GM23338 (cell line): ENCODE measurements at regions not wholly inside any gene's neighbourhood (a gene's known extent, or its start where the extent isn't known, plus 50 kb on each side); places are given as distances from the start of the nearest gene placed in this dataset.

Source experiments
- ATAC-seq: fragments of 200-7000 bp; cut with Tn5 transposase; 3 replicates; pipeline ENCODE4 v1.9.1; 2020
- DNase-seq: peaks from one replicate; pipeline ENCODE4 v3.0.0-alpha.2; 2015; ENCODE audit warnings: low spot score
- H2AFZ ChIP-seq: fragments of 200-600 bp; sonication (generic); 2 replicates; pipeline ENCODE4 v1.8.0; 2016; ENCODE audit warnings: antibody characterized with exemption, mild to moderate bottlenecking, moderate library complexity
- H3F3A ChIP-seq: fragments of 200-600 bp; sonication (generic); replicated peaks from 2 replicates; pipeline ENCODE4 v1.8.0; 2017; ENCODE audit warnings: antibody characterized with exemption, mixed run types, low read depth
- H3K27ac ChIP-seq: fragments of 200-600 bp; sonication (generic); 2 replicates; pipeline ENCODE4 v1.6.1; 2016; ENCODE audit warnings: low read depth
- H3K27me3 ChIP-seq: fragments of 200-600 bp; sonication (generic); 2 replicates; pipeline ENCODE4 v1.8.0; 2016; ENCODE audit warnings: mild to moderate bottlenecking, mixed run types, moderate library complexity; ENCODE audit not compliant: insufficient read depth
- H3K36me3 ChIP-seq: fragments of 200-600 bp; sonication (generic); 2 replicates; pipeline ENCODE4 v1.8.0; 2016; ENCODE audit warnings: mild to moderate bottlenecking; ENCODE audit not compliant: insufficient read depth
- H3K4me1 ChIP-seq: fragments of 200-600 bp; sonication (generic); 2 replicates; pipeline ENCODE4 v1.8.0; 2016; ENCODE audit warnings: mild to moderate bottlenecking, moderate library complexity; ENCODE audit not compliant: insufficient read depth
- H3K4me2 ChIP-seq: fragments of 200-600 bp; sonication (generic); 2 replicates; pipeline ENCODE4 v1.7.1; 2017; ENCODE audit warnings: mixed run types
- H3K4me3 ChIP-seq: fragments of 200-600 bp; sonication (generic); 2 replicates; pipeline ENCODE4 v1.6.1; 2016; ENCODE audit warnings: mixed run types
- H3K79me2 ChIP-seq: fragments of 200-600 bp; sonication (generic); replicated peaks from 2 replicates; pipeline ENCODE4 v1.8.0; 2017; ENCODE audit warnings: mild to moderate bottlenecking; ENCODE audit not compliant: insufficient read depth
- H3K9me2 ChIP-seq: fragments of 200-600 bp; sonication (generic); 2 replicates; pipeline ENCODE4 v1.8.0; 2017; ENCODE audit not compliant: insufficient read depth
- H4K20me1 ChIP-seq: fragments of 200-600 bp; sonication (generic); replicated peaks from 2 replicates; pipeline ENCODE4 v1.8.0; 2017; ENCODE audit warnings: mild to moderate bottlenecking; ENCODE audit not compliant: insufficient read depth
- H3K27ac Mint-ChIP-seq: 2 replicates; pipeline ENCODE4 v1.8.0; 2020; ENCODE audit warnings: inconsistent platforms, mild to moderate bottlenecking, moderate library complexity, mixed read lengths
- H3K27me3 Mint-ChIP-seq: 3 replicates; pipeline ENCODE4 v1.8.0; 2022; ENCODE audit warnings: low read depth, mild to moderate bottlenecking, moderate library complexity, mixed read lengths, inconsistent platforms; ENCODE audit not compliant: insufficient read depth, poor library complexity
- H3K36me3 Mint-ChIP-seq: 3 replicates; pipeline ENCODE4 v1.8.0; 2021; ENCODE audit warnings: low read depth, mild to moderate bottlenecking, inconsistent platforms, moderate library complexity, mixed read lengths
- H3K4me1 Mint-ChIP-seq: 3 replicates; pipeline ENCODE4 v1.8.0; 2020; ENCODE audit warnings: mild to moderate bottlenecking, inconsistent platforms, mixed read lengths
- H3K4me3 Mint-ChIP-seq: 3 replicates; pipeline ENCODE4 v1.8.0; 2021; ENCODE audit warnings: moderate library complexity, mild to moderate bottlenecking, inconsistent platforms, mixed read lengths
- H3K9me3 Mint-ChIP-seq: 3 replicates; pipeline ENCODE4 v1.8.0; 2020; ENCODE audit warnings: moderate library complexity, mild to moderate bottlenecking, inconsistent platforms, mixed read lengths
- EZH2 ChIP-seq: fragments of 200-600 bp; sonication (generic); IDR thresholded peaks from one replicate; pipeline ENCODE4 v1.8.0; 2017; ENCODE audit warnings: antibody characterized with exemption, mild to moderate bottlenecking, low read depth; ENCODE audit not compliant: unreplicated experiment
- EZH2phosphoT487 ChIP-seq: fragments of 200-600 bp; sonication (generic); IDR thresholded peaks from one replicate; pipeline ENCODE4 v1.8.1; 2018; ENCODE audit warnings: antibody characterized with exemption; ENCODE audit not compliant: unreplicated experiment
- JUNB ChIP-seq: IDR thresholded peaks from one replicate; pipeline ENCODE4 v1.6.1; 2016; ENCODE audit warnings: antibody characterized with exemption; ENCODE audit not compliant: unreplicated experiment
- NANOG ChIP-seq: IDR thresholded peaks from 2 replicates; pipeline ENCODE4 v1.6.1; 2016; ENCODE audit warnings: antibody characterized with exemption, borderline replicate concordance
- POLR2AphosphoS5 ChIP-seq: IDR thresholded peaks from 2 replicates; pipeline ENCODE4 v1.6.1; 2016; ENCODE audit warnings: antibody characterized with exemption, low read depth
- STAT1 ChIP-seq: IDR thresholded peaks from one replicate; pipeline ENCODE4 v1.6.1; 2016; ENCODE audit warnings: antibody characterized with exemption; ENCODE audit not compliant: unreplicated experiment
- ZNF114 ChIP-seq: fragments of 250-450 bp; sonication (Bioruptor Pico); IDR thresholded peaks from 2 replicates; pipeline ENCODE4 v1.5.0; 2020; ENCODE audit warnings: mild to moderate bottlenecking, moderate library complexity
- ZNF331 ChIP-seq: fragments of 250-450 bp; sonication (Bioruptor Pico); IDR thresholded peaks from 2 replicates; pipeline ENCODE4 v1.5.0; 2020; ENCODE audit warnings: low read depth, mild to moderate bottlenecking, moderate library complexity
- TF ChIP-seq, protein P1 (sequence below): IDR thresholded peaks from 2 replicates; pipeline ENCODE4 v1.6.1; 2016; ENCODE audit warnings: antibody characterized with exemption
- TF ChIP-seq, protein P2 (sequence below), 2 experiments: fragments of 200-600 bp in 1 of 2; sonication (generic) in 1 of 2; conservative IDR thresholded peaks; 2 replicates each; pipeline versions ENCODE4 v1.5.1 to v1.6.1; 2016 to 2017; ENCODE audit warnings: antibody characterized with exemption in 2 of 2, low read depth in 2 of 2, mild to moderate bottlenecking in 2 of 2, moderate library complexity in 1 of 2
- TF ChIP-seq, protein P3 (sequence below): IDR thresholded peaks from one replicate; pipeline ENCODE4 v1.6.1; 2018; ENCODE audit warnings: antibody characterized with exemption; ENCODE audit not compliant: unreplicated experiment

DNA sequence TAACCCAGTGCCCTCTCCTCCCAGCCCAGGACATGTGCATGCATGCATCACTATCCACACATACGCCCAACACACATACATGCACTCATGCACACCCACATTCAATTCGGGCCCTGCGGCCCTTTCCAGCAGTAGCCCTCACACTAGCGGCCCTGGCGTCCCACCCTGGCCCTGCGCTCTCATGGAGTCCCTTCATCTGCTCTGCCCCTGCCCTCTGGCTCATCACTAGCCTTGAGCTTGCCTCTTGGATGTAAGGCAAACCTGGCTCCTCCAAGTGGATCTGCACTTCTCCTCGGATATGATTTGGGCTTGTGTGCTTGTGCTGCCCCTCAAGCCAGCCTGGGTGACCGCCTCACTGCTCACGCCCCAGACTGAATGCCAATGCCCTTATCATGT, 147.2 kb downstream of the SEC61B start (continued):
- TF ChIP-seq ZNF114 (CRISPR knock-in tag) (no peak), ZNF331 (CRISPR knock-in tag) (no peak), JUNB (no peak), NANOG (no peak), POLR2AphosphoS5 (no peak)
- TF ChIP-seq, protein P1, sequence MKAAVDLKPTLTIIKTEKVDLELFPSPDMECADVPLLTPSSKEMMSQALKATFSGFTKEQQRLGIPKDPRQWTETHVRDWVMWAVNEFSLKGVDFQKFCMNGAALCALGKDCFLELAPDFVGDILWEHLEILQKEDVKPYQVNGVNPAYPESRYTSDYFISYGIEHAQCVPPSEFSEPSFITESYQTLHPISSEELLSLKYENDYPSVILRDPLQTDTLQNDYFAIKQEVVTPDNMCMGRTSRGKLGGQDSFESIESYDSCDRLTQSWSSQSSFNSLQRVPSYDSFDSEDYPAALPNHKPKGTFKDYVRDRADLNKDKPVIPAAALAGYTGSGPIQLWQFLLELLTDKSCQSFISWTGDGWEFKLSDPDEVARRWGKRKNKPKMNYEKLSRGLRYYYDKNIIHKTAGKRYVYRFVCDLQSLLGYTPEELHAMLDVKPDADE, result no peak

DNA sequence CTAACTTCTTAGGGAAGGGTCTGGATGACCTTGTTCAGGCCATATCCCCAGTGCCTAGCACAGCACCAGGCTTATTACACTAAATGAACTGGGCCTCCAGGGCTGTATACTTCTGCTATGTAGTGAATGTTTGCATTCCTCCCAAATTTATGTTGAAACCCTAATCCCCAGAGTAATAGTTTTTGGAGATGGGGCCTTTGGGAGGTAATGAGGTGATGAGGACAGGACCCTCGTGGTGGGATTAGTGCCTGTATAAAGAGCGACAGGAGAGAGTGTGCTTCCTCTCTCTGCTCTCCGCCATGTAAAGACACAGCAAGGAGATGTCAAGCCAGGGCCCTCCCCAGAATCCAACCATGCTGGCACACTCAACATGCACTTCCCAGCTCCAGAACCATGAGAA, 148.3 kb downstream of the SEC61B start:
- H3K27me3 ChIP-seq, result no peaks in the 10 kb centered on the region
- no peak for DNase-seq
- no peak overlapping the region for H3K4me3 ChIP-seq
- H3K36me3 ChIP-seq, result no peaks in the 10 kb centered on the region
- no peak for ATAC-seq
- H2AFZ ChIP-seq, result no peak overlapping the region
- H3K4me2 ChIP-seq, result no peak overlapping the region
- no peak overlapping the region for H3K27ac Mint-ChIP-seq
- H3K9me3 Mint-ChIP-seq, result no peaks in the 10 kb centered on the region
- H3K4me1 ChIP-seq, result no peaks in the 10 kb centered on the region; the same call in 1 of the 2 replicates
- H3K79me2 ChIP-seq, result no peaks in the 10 kb centered on the region
- peaks cover 4% of the 10 kb centered on the region for H3K27me3 Mint-ChIP-seq
- TF ChIP-seq, protein P2, sequence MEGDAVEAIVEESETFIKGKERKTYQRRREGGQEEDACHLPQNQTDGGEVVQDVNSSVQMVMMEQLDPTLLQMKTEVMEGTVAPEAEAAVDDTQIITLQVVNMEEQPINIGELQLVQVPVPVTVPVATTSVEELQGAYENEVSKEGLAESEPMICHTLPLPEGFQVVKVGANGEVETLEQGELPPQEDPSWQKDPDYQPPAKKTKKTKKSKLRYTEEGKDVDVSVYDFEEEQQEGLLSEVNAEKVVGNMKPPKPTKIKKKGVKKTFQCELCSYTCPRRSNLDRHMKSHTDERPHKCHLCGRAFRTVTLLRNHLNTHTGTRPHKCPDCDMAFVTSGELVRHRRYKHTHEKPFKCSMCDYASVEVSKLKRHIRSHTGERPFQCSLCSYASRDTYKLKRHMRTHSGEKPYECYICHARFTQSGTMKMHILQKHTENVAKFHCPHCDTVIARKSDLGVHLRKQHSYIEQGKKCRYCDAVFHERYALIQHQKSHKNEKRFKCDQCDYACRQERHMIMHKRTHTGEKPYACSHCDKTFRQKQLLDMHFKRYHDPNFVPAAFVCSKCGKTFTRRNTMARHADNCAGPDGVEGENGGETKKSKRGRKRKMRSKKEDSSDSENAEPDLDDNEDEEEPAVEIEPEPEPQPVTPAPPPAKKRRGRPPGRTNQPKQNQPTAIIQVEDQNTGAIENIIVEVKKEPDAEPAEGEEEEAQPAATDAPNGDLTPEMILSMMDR (conservative IDR thresholded peaks at IDR 0.05; ENCODE audit: low read depth in 2 of 2), result no peak
- H3K36me3 Mint-ChIP-seq, result no peaks in the 10 kb centered on the region
- peaks cover 7% of the 10 kb centered on the region; the same call in 2 of the 3 replicates for H3K4me1 Mint-ChIP-seq
- H3F3A ChIP-seq, result no peaks in the 10 kb centered on the region
- no peak overlapping the region for H3K27ac ChIP-seq
- no peak overlapping the region for H3K4me3 Mint-ChIP-seq
- no peaks in the 10 kb centered on the region for H3K9me2 ChIP-seq
- no peaks in the 10 kb centered on the region for H4K20me1 ChIP-seq

DNA sequence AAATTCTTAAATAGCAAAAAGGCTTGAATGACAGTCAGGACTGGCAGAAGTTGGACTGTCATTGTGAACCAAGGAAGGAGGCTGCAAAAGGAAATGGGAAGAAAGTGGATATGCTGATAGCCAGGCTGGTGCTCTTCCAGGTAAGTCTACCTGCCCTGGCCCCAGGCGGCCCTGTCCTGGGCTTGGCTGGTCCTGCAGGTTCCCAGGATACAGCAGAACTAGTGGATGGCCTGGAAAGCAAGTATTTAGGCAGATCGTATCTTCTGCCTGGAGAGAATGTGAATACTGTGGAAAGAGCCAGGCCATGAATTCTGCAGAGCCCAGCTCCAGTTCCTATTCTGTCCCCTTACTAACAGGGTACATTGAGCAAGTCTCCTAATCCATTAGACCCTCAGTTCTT, 149.3 kb downstream of the SEC61B start:
- Histone ChIP-seq H3K27me3 (no peaks in the 10 kb centered on the region), H3K79me2 (no peaks in the 10 kb centered on the region), H3F3A (no peaks in the 10 kb centered on the region), H3K4me2 (no peak overlapping the region), H2AFZ (no peak overlapping the region), H3K4me1 (no peaks in the 10 kb centered on the region; the same call in 1 of the 2 replicates), H3K4me3 (no peak overlapping the region), H3K9me2 (no peaks in the 10 kb centered on the region), H3K36me3 (no peaks in the 10 kb centered on the region), H3K27ac (no peak overlapping the region), H4K20me1 (no peaks in the 10 kb centered on the region)
- DNase-seq, result no peak
- Mint-ChIP-seq H3K27me3 (peaks cover 4% of the 10 kb centered on the region), H3K4me3 (no peak overlapping the region), H3K9me3 (no peaks in the 10 kb centered on the region), H3K4me1 (peaks cover 7% of the 10 kb centered on the region; the same call in 2 of the 3 replicates), H3K27ac (no peak overlapping the region), H3K36me3 (no peaks in the 10 kb centered on the region)
- no peak for ATAC-seq
- TF ChIP-seq JUNB (no peak), EZH2 (no peak), POLR2AphosphoS5 (no peak), STAT1 (no peak), ZNF331 (CRISPR knock-in tag) (no peak), ZNF114 (CRISPR knock-in tag) (no peak), EZH2phosphoT487 (no peak)
- TF ChIP-seq, protein P3, sequence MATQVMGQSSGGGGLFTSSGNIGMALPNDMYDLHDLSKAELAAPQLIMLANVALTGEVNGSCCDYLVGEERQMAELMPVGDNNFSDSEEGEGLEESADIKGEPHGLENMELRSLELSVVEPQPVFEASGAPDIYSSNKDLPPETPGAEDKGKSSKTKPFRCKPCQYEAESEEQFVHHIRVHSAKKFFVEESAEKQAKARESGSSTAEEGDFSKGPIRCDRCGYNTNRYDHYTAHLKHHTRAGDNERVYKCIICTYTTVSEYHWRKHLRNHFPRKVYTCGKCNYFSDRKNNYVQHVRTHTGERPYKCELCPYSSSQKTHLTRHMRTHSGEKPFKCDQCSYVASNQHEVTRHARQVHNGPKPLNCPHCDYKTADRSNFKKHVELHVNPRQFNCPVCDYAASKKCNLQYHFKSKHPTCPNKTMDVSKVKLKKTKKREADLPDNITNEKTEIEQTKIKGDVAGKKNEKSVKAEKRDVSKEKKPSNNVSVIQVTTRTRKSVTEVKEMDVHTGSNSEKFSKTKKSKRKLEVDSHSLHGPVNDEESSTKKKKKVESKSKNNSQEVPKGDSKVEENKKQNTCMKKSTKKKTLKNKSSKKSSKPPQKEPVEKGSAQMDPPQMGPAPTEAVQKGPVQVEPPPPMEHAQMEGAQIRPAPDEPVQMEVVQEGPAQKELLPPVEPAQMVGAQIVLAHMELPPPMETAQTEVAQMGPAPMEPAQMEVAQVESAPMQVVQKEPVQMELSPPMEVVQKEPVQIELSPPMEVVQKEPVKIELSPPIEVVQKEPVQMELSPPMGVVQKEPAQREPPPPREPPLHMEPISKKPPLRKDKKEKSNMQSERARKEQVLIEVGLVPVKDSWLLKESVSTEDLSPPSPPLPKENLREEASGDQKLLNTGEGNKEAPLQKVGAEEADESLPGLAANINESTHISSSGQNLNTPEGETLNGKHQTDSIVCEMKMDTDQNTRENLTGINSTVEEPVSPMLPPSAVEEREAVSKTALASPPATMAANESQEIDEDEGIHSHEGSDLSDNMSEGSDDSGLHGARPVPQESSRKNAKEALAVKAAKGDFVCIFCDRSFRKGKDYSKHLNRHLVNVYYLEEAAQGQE, result no peak
- TF ChIP-seq, protein P1, result no peak
- TF ChIP-seq, protein P2 (conservative IDR thresholded peaks at IDR 0.05; ENCODE audit: low read depth in 2 of 2), result no peak
